Panc1 (cell line): ENCODE measurements at regions not wholly inside any gene's neighbourhood (a gene's known extent, or its start where the extent isn't known, plus 50 kb on each side); places are given as distances from the start of the nearest gene placed in this dataset.

Experiments used
- ATAC-seq: fragments of 200-7000 bp; cut with Tn5 transposase; 2 replicates; pipeline ENCODE4 v1.9.1; 2020; ENCODE audit warnings: mild to moderate bottlenecking, moderate library complexity
- BruUV-seq: library from RNA; stranded (reverse); fragments of 400-500 nt; replicated peaks from 2 replicates; lab custom pipeline; 2021; lab: Mats Ljungman, UMichigan
- CTCF ChIA-PET: fragments of 300-600 bp; sonication (Branson Sonifier 250); formaldehyde crosslinking; loops from one replicate; lab custom pipeline; 2022; ENCODE audit warnings: antibody characterized with exemption; lab: Charles Lee
- POLR2A ChIA-PET: fragments of 300-600 bp; sonication (Branson Sonifier 250); formaldehyde crosslinking; loops from one replicate; lab custom pipeline; 2022; ENCODE audit warnings: antibody characterized with exemption; lab: Charles Lee
- DNase-seq: peaks from one replicate; pipeline ENCODE4 v3.0.0-alpha.2; 2010; ENCODE audit warnings: low read depth, low spot score
- H3K27ac ChIP-seq: 2 replicates; pipeline ENCODE4 v1.5.1; 2011; ENCODE audit warnings: mild to moderate bottlenecking, low read length, inconsistent platforms
- H3K27me3 ChIP-seq: fragments of 200-500 bp; sonication (Bioruptor generic); 2 replicates; pipeline ENCODE4 v1.6.0; 2014; ENCODE audit warnings: low read length, inconsistent platforms; ENCODE audit not compliant: control insufficient read depth, insufficient read depth
- H3K36me3 ChIP-seq: fragments of 200-500 bp; sonication (Bioruptor generic); 2 replicates; pipeline ENCODE4 v1.5.1; 2014; ENCODE audit warnings: inconsistent platforms, mild to moderate bottlenecking, low read length, moderate library complexity; ENCODE audit not compliant: control insufficient read depth, insufficient read depth
- H3K4me1 ChIP-seq: 2 replicates; pipeline ENCODE4 v1.5.1; 2011; ENCODE audit warnings: inconsistent platforms, mild to moderate bottlenecking, low read length, moderate library complexity; ENCODE audit not compliant: control insufficient read depth, insufficient read depth
- H3K4me3 ChIP-seq, 2 experiments: 2 replicates each; pipeline ENCODE4 v1.5.1; 2011 to 2012; ENCODE audit warnings: low read depth in 2 of 2, low read length in 2 of 2, mild to moderate bottlenecking in 2 of 2, inconsistent platforms in 1 of 2, moderate library complexity in 1 of 2
- H3K9me3 ChIP-seq: fragments of 200-500 bp; sonication (Bioruptor generic); 2 replicates; pipeline ENCODE4 v1.5.1; 2014; ENCODE audit warnings: low read depth, mild to moderate bottlenecking, inconsistent platforms, low read length, moderate library complexity; ENCODE audit not compliant: control insufficient read depth, insufficient read depth
- POLR2AphosphoS5 ChIP-seq: IDR thresholded peaks from 2 replicates; pipeline ENCODE4 v1.6.1; 2012; ENCODE audit warnings: mild to moderate bottlenecking, low read depth, low read length, moderate library complexity
- REST ChIP-seq, 2 experiments: IDR thresholded peaks; 2 replicates each; pipeline ENCODE4 v1.6.1; 2011 to 2012; ENCODE audit warnings: low read depth in 2 of 2, control low read depth in 1 of 2, low read length in 1 of 2, mild to moderate bottlenecking in 1 of 2, moderate library complexity in 1 of 2; ENCODE audit not compliant: insufficient read depth in 1 of 2
- SIN3A ChIP-seq: IDR thresholded peaks from 2 replicates; pipeline ENCODE4 v1.6.1; 2012; ENCODE audit warnings: low read depth, mild to moderate bottlenecking, low read length, moderate library complexity, borderline replicate concordance; ENCODE audit not compliant: insufficient read depth
- TCF7L2 ChIP-seq: IDR thresholded peaks from 2 replicates; pipeline ENCODE4 v1.6.1; 2011; ENCODE audit warnings: mild to moderate bottlenecking, low read depth, low read length, inconsistent platforms
- in situ Hi-C: cut with HindIII; loops from 2 replicates; pipeline ENCODE4 v1.10.0; 2016; ENCODE audit warnings: low sequenced_read_pairs, low pct_unique_long_range_greater_than_20kb
- intact Hi-C: fragments of 100-400 bp; cut with micrococcal nuclease; formaldehyde crosslinking; loops from one replicate; pipeline ENCODE4 v1.10.0; 2022; ENCODE audit not compliant: unreplicated experiment
- TF ChIP-seq, protein P1 (sequence below): fragments of 450-650 bp; IDR thresholded peaks from 2 replicates; pipeline ENCODE4 v1.5.1; 2017; ENCODE audit warnings: mild to moderate bottlenecking

- CTCF ChIA-PET, result no interaction called here
- H3K9me3 ChIP-seq, result no peaks in the 10 kb centered on the region
- no peak for ATAC-seq
Observed at GRCh38 chrX:120773801-120774200, 101.9 kb downstream of the CT47B1 start.

GRCh38 chrX:120769576-120770341 is 105.9 kb downstream of the CT47B1 start:
- H3K9me3 ChIP-seq, result no peaks in the 10 kb centered on the region
- ChIA-PET POLR2A (no interaction called here), CTCF (interaction anchor here (0.6 kb wide), 1 partner anchor 67 kb away, joined by 3 read pairs; no protein-coding TSS in a partner anchor)
- no peaks in the 10 kb centered on the region for H3K36me3 ChIP-seq
- peak; percentile 71; the same call in 1 of the 2 replicates for ATAC-seq
- in situ Hi-C loops, result no loop called here
- H3K27ac ChIP-seq, result no peak overlapping the region
- H3K4me1 ChIP-seq, result no peaks in the 10 kb centered on the region
- H3K27me3 ChIP-seq, result no peaks in the 10 kb centered on the region
- no peak for TF ChIP-seq REST (IDR thresholded peaks at IDR 0.05; ENCODE audit: insufficient read depth in 1 of 2, low read depth in 2 of 2, low read length in 1 of 2)
- TF ChIP-seq SIN3A, result no peak
- no peak for TF ChIP-seq POLR2AphosphoS5
- no peak for TF ChIP-seq TCF7L2
- TF ChIP-seq, protein P1, sequence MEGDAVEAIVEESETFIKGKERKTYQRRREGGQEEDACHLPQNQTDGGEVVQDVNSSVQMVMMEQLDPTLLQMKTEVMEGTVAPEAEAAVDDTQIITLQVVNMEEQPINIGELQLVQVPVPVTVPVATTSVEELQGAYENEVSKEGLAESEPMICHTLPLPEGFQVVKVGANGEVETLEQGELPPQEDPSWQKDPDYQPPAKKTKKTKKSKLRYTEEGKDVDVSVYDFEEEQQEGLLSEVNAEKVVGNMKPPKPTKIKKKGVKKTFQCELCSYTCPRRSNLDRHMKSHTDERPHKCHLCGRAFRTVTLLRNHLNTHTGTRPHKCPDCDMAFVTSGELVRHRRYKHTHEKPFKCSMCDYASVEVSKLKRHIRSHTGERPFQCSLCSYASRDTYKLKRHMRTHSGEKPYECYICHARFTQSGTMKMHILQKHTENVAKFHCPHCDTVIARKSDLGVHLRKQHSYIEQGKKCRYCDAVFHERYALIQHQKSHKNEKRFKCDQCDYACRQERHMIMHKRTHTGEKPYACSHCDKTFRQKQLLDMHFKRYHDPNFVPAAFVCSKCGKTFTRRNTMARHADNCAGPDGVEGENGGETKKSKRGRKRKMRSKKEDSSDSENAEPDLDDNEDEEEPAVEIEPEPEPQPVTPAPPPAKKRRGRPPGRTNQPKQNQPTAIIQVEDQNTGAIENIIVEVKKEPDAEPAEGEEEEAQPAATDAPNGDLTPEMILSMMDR, result peak; percentile 56
- intact Hi-C loops, result loop anchor here (2.0 kb wide), 1 partner anchor 271 kb away; no protein-coding TSS in a partner anchor
- BruUV-seq, result no TSS peak
- peak; percentile 12 for DNase-seq
- H3K4me3 ChIP-seq, result no peak overlapping the region

More at GRCh38 chrX:120773801-120774200, 101.9 kb downstream of the CT47B1 start:
- Histone ChIP-seq H3K27me3 (no peaks in the 10 kb centered on the region), H3K4me3 (no peak overlapping the region), H3K36me3 (no peaks in the 10 kb centered on the region), H3K4me1 (no peaks in the 10 kb centered on the region), H3K27ac (no peak overlapping the region)
- intact Hi-C loops (no loop called here), in situ Hi-C loops (no loop called here)
- DNase-seq, result no peak
- TF ChIP-seq POLR2AphosphoS5, result no peak
- TF ChIP-seq SIN3A, result no peak
- TF ChIP-seq, protein P1, result no peak
- TF ChIP-seq REST (IDR thresholded peaks at IDR 0.05; ENCODE audit: insufficient read depth in 1 of 2, low read depth in 2 of 2, low read length in 1 of 2), result no peak
- TF ChIP-seq TCF7L2, result no peak
- no TSS peak for BruUV-seq
- POLR2A ChIA-PET, result no interaction called here
